Breast epithelium (tissue), 3 donors: ENCODE measurements at regions not wholly inside any gene's neighbourhood (a gene's known extent, or its start where the extent isn't known, plus 50 kb on each side); places are given as distances from the start of the nearest gene placed in this dataset.

ENCODE experiments used
- POLR2A ChIP-seq: fragments of 450-650 bp; IDR thresholded peaks from one replicate; pipeline ENCODE4 v1.6.1; 2016; ENCODE audit warnings: antibody characterized with exemption, mild to moderate bottlenecking, moderate library complexity
- POLR2AphosphoS5 ChIP-seq, 3 donors: sonication (generic); formaldehyde crosslinking; IDR thresholded peaks; one replicate each; pipeline ENCODE4 v1.6.1; 2017; ENCODE audit warnings: antibody characterized with exemption in 3 of 3
- TF ChIP-seq, protein P1 (sequence below), 3 donors: fragments of 450-650 bp; IDR thresholded peaks; one replicate each; pipeline ENCODE4 v1.5.1; 2016 to 2017; ENCODE audit warnings: antibody characterized with exemption in 3 of 3, mild to moderate bottlenecking in 3 of 3, moderate library complexity in 3 of 3

DNA sequence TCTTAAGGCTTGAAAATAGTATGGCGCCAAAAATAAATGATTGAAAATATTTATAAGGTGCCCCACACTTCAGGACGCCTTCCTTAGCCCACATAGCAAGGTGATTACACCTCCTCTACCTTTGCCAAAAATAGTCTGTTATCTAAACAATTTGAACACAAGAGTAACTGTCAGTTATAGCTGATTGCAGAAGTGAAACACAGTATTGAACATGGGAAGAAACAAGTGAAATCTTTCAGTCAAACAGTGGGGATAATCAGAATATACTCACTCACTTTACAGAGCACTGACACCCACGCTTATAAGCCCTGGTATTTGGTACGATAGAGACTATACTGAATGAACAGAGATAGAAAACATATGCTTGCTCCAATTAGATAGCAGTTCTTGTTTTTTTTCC, 203.1 kb downstream of the RAB38 start:
- TF ChIP-seq POLR2A, result no peak
- TF ChIP-seq, protein P1, sequence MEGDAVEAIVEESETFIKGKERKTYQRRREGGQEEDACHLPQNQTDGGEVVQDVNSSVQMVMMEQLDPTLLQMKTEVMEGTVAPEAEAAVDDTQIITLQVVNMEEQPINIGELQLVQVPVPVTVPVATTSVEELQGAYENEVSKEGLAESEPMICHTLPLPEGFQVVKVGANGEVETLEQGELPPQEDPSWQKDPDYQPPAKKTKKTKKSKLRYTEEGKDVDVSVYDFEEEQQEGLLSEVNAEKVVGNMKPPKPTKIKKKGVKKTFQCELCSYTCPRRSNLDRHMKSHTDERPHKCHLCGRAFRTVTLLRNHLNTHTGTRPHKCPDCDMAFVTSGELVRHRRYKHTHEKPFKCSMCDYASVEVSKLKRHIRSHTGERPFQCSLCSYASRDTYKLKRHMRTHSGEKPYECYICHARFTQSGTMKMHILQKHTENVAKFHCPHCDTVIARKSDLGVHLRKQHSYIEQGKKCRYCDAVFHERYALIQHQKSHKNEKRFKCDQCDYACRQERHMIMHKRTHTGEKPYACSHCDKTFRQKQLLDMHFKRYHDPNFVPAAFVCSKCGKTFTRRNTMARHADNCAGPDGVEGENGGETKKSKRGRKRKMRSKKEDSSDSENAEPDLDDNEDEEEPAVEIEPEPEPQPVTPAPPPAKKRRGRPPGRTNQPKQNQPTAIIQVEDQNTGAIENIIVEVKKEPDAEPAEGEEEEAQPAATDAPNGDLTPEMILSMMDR (IDR thresholded peaks at IDR 0.05), result no peak
- TF ChIP-seq POLR2AphosphoS5 (IDR thresholded peaks at IDR 0.05), result no peak
